Liver (tissue), 8 donors: ENCODE measurements at regions not wholly inside any gene's neighbourhood (a gene's known extent, or its start where the extent isn't known, plus 50 kb on each side); places are given as distances from the start of the nearest gene placed in this dataset.

Experiments used
- DNase-seq: peaks from one replicate; pipeline ENCODE4 v3.0.0-alpha.2; 2017; ENCODE audit warnings: low spot score
- H3K27ac ChIP-seq, 2 donors: one replicate each; pipeline ENCODE4 v1.7.0; 2013; ENCODE audit warnings: inconsistent platforms in 2 of 2, low read length in 2 of 2, control low read depth in 1 of 2, low read depth in 1 of 2, mild to moderate bottlenecking in 1 of 2
- H3K27me3 ChIP-seq, 4 donors: one replicate each; pipeline versions ENCODE4 v1.6.1 to v1.7.0; 2013; ENCODE audit warnings: low read length in 3 of 4, inconsistent platforms in 1 of 4, mild to moderate bottlenecking in 1 of 4, moderate library complexity in 1 of 4; ENCODE audit not compliant: control insufficient read depth in 4 of 4, insufficient read depth in 4 of 4
- H3K36me3 ChIP-seq, 4 donors: one replicate each; pipeline versions ENCODE4 v1.6.1 to v1.7.0; 2013; ENCODE audit warnings: low read length in 3 of 4, mild to moderate bottlenecking in 3 of 4, low read depth in 1 of 4, moderate library complexity in 1 of 4; ENCODE audit not compliant: control insufficient read depth in 4 of 4, insufficient read depth in 3 of 4
- H3K4me1 ChIP-seq, 4 donors: one replicate each; pipeline versions ENCODE4 v1.6.1 to v1.7.0; 2013; ENCODE audit warnings: low read length in 3 of 4, mild to moderate bottlenecking in 3 of 4, moderate library complexity in 1 of 4; ENCODE audit not compliant: control insufficient read depth in 4 of 4, insufficient read depth in 4 of 4
- H3K4me3 ChIP-seq, 3 donors: one replicate each; pipeline versions ENCODE4 v1.6.1 to v1.7.0; 2013; ENCODE audit warnings: low read length in 3 of 3, control low read depth in 1 of 3, low read depth in 1 of 3, mild to moderate bottlenecking in 1 of 3
- H3K9ac ChIP-seq, 2 donors: one replicate each; pipeline ENCODE4 v1.7.0; 2013; ENCODE audit warnings: low read length in 2 of 2, mild to moderate bottlenecking in 2 of 2, moderate library complexity in 2 of 2, control low read depth in 1 of 2, low read depth in 1 of 2
- H3K9me3 ChIP-seq, 4 donors: one replicate each; pipeline versions ENCODE4 v1.6.1 to v1.7.0; 2013; ENCODE audit warnings: low read length in 3 of 4; ENCODE audit not compliant: control insufficient read depth in 4 of 4
- ATF3 ChIP-seq: IDR thresholded peaks from 2 replicates; pipeline ENCODE4 v1.6.1; 2016; ENCODE audit warnings: antibody characterized with exemption
- CTCF ChIP-seq: fragments of 150-350 bp; IDR thresholded peaks from 2 replicates; pipeline ENCODE4 v1.5.1; 2017; ENCODE audit warnings: improper control_type of control experiment, low read depth, low read length; ENCODE audit not compliant: missing input control
- EGR1 ChIP-seq, 2 donors: IDR thresholded peaks; 2 replicates each; pipeline ENCODE4 v1.6.1; 2016 to 2018; ENCODE audit warnings: antibody characterized with exemption in 2 of 2, low read depth in 2 of 2
- FOXA1 ChIP-seq: IDR thresholded peaks from 2 replicates; pipeline ENCODE4 v1.6.1; 2016; ENCODE audit warnings: antibody characterized with exemption
- FOXA2 ChIP-seq: IDR thresholded peaks from 2 replicates; pipeline ENCODE4 v1.6.1; 2016; ENCODE audit warnings: antibody characterized with exemption
- GABPA ChIP-seq, 2 donors: IDR thresholded peaks in 1 of 2; conservative IDR thresholded peaks in 1 of 2; 2 replicates each; pipeline ENCODE4 v1.6.1; 2016; ENCODE audit warnings: antibody characterized with exemption in 2 of 2, mild to moderate bottlenecking in 1 of 2, moderate library complexity in 1 of 2
- HNF4A ChIP-seq, 2 donors: conservative IDR thresholded peaks; 2 replicates each; pipeline ENCODE4 v1.6.1; 2016; ENCODE audit warnings: antibody characterized with exemption in 2 of 2, mild to moderate bottlenecking in 2 of 2
- HNF4G ChIP-seq: IDR thresholded peaks from 2 replicates; pipeline ENCODE4 v1.6.1; 2016; ENCODE audit warnings: antibody characterized with exemption
- JUND ChIP-seq, 2 donors: IDR thresholded peaks; 2 replicates each; pipeline ENCODE4 v1.6.1; 2016; ENCODE audit warnings: antibody characterized with exemption in 2 of 2
- MAX ChIP-seq: IDR thresholded peaks from 2 replicates; pipeline ENCODE4 v1.6.1; 2016; ENCODE audit warnings: antibody characterized with exemption
- NR2F2 ChIP-seq: IDR thresholded peaks from 2 replicates; pipeline ENCODE4 v1.6.1; 2016; ENCODE audit warnings: antibody characterized with exemption
- RAD21 ChIP-seq, 2 donors: IDR thresholded peaks; 2 replicates each; pipeline ENCODE4 v1.6.1; 2016; ENCODE audit warnings: antibody characterized with exemption in 2 of 2, mild to moderate bottlenecking in 2 of 2
- REST ChIP-seq: IDR thresholded peaks from 2 replicates; pipeline ENCODE4 v1.6.1; 2016; ENCODE audit warnings: antibody characterized with exemption, mild to moderate bottlenecking
- RXRA ChIP-seq, 2 donors: IDR thresholded peaks; 2 replicates each; pipeline ENCODE4 v1.6.1; 2017 to 2018; ENCODE audit warnings: antibody characterized with exemption in 2 of 2, mild to moderate bottlenecking in 1 of 2
- SP1 ChIP-seq: IDR thresholded peaks from 2 replicates; pipeline ENCODE4 v1.6.1; 2018; ENCODE audit warnings: antibody characterized with exemption, mild to moderate bottlenecking
- TAF1 ChIP-seq: conservative IDR thresholded peaks from 2 replicates; pipeline ENCODE4 v1.6.1; 2016; ENCODE audit warnings: antibody characterized with exemption, mild to moderate bottlenecking
- YY1 ChIP-seq: IDR thresholded peaks from 2 replicates; pipeline ENCODE4 v1.6.1; 2016; ENCODE audit warnings: antibody characterized with exemption, mild to moderate bottlenecking
- ZBTB33 ChIP-seq: IDR thresholded peaks from 2 replicates; pipeline ENCODE4 v1.6.1; 2016; ENCODE audit warnings: antibody characterized with exemption
- WGBS: extraction: QIAGEN DNeasy Blood & Tissue Kit; methylation state at CpG from one replicate; pipeline ENCODE4 v1.1.7; 2013; 5-methylcytosine and 5-hydroxymethylcytosine counted together
- donor health status: healthy.
- donor health status: healthy.
- donor health status: healthy.
- donor health status: healthy.
- donor health status: healthy.

GRCh38 chr10:120715171-120715570 is 136.0 kb upstream of the WDR11 start:
- DNase-seq = no peak
- Histone ChIP-seq H3K36me3 (no peaks in the 10 kb centered on the region), H3K27me3 (no peaks in the 10 kb centered on the region), H3K4me3 (no peak overlapping the region), H3K9me3 (no peaks in the 10 kb centered on the region), H3K9ac (no peak overlapping the region), H3K27ac (no peak overlapping the region), H3K4me1 (no peaks in the 10 kb centered on the region)
- 63% methylated on average over 3 of the region's 3 CpGs for WGBS
- no peak for TF ChIP-seq RAD21 (IDR thresholded peaks at IDR 0.05)
- no peak for TF ChIP-seq CTCF
- TF ChIP-seq GABPA (IDR thresholded peaks at IDR 0.05 in 1 of 2, conservative IDR thresholded peaks at IDR 0.05 in 1 of 2) = no peak
- no peak for TF ChIP-seq YY1
- TF ChIP-seq EGR1 (IDR thresholded peaks at IDR 0.05; ENCODE audit: low read depth in 2 of 2) = no peak
- TF ChIP-seq FOXA1 = no peak
- no peak for TF ChIP-seq MAX
- TF ChIP-seq NR2F2 = no peak
- no peak for TF ChIP-seq HNF4G
- TF ChIP-seq RXRA (IDR thresholded peaks at IDR 0.05) = no peak
- TF ChIP-seq TAF1 = no peak
- TF ChIP-seq ATF3 = no peak
- TF ChIP-seq HNF4A (conservative IDR thresholded peaks at IDR 0.05) = no peak
- TF ChIP-seq FOXA2 = no peak
- TF ChIP-seq JUND (IDR thresholded peaks at IDR 0.05) = no peak
- TF ChIP-seq ZBTB33 = no peak
- no peak for TF ChIP-seq SP1
- TF ChIP-seq REST = no peak

- H3K36me3 ChIP-seq = no peaks in the 10 kb centered on the region
- no peak overlapping the region for H3K27ac ChIP-seq
- H3K27me3 ChIP-seq = no peaks in the 10 kb centered on the region
- H3K4me1 ChIP-seq = no peaks in the 10 kb centered on the region
- no peak overlapping the region for H3K4me3 ChIP-seq
- no peak overlapping the region for H3K9ac ChIP-seq
- TF ChIP-seq EGR1 (IDR thresholded peaks at IDR 0.05; ENCODE audit: low read depth in 2 of 2) = no peak
- no peak for TF ChIP-seq RXRA (IDR thresholded peaks at IDR 0.05)
- no peak for TF ChIP-seq CTCF
- no peak for TF ChIP-seq REST
- TF ChIP-seq RAD21 (IDR thresholded peaks at IDR 0.05) = no peak
- no peak for DNase-seq
- no peaks in the 10 kb centered on the region for H3K9me3 ChIP-seq
These were observed 131.8 kb upstream of the WDR11 start for GRCh38 chr10:120719333-120719732.
